ENCODE measurements at regions not wholly inside any gene's neighbourhood (a gene's known extent, or its start where the extent isn't known, plus 50 kb on each side); places are given as distances from the start of the nearest gene placed in this dataset.

GRCh38 chr5:115384587-115385375 is 88.3 kb upstream of the CCDC112 start:
- Histone ChIP-seq H3K79me2 (no peaks in the 10 kb centered on the region), H3K9me3 (ENCODE audit: control insufficient read depth, low read length) (no peaks in the 10 kb centered on the region), H3K36me3 (ENCODE audit: control insufficient read depth, insufficient read depth, low read length) (no peaks in the 10 kb centered on the region), H3K27ac (no peak overlapping the region), H3K9ac (no peak overlapping the region), H2AFZ (no peak overlapping the region), H3K4me2 (ENCODE audit: low read length) (no peak overlapping the region), H3K4me3 (ENCODE audit: low read depth, low read length) (no peak overlapping the region), H3K27me3 (ENCODE audit: control insufficient read depth, insufficient read depth, low read length) (no peaks in the 10 kb centered on the region), H3K4me1 (peaks cover 5% of the 10 kb centered on the region)
- no peak for TF ChIP-seq CTCF (IDR thresholded peaks at IDR 0.05)

- no peak overlapping the region for H3K27ac ChIP-seq
- no peaks in the 10 kb centered on the region for H3K36me3 ChIP-seq (ENCODE audit: control insufficient read depth, insufficient read depth, low read length)
- no peak overlapping the region for H2AFZ ChIP-seq
- no peaks in the 10 kb centered on the region for H3K27me3 ChIP-seq (ENCODE audit: control insufficient read depth, insufficient read depth, low read length)
- H3K9me3 ChIP-seq (ENCODE audit: control insufficient read depth, low read length): no peaks in the 10 kb centered on the region
- H3K79me2 ChIP-seq: no peaks in the 10 kb centered on the region
- H3K4me1 ChIP-seq: peaks cover 5% of the 10 kb centered on the region
- no peak for TF ChIP-seq CTCF (IDR thresholded peaks at IDR 0.05)
- H3K9ac ChIP-seq: no peak overlapping the region
- no peak overlapping the region for H3K4me3 ChIP-seq (ENCODE audit: low read depth, low read length)
- H3K4me2 ChIP-seq (ENCODE audit: low read length): no peak overlapping the region
Measured at GRCh38 chr5:115382989-115383388, 86.5 kb upstream of the CCDC112 start.

GRCh38 chr5:115381911-115382662 is 85.6 kb upstream of the CCDC112 start:
- TF ChIP-seq CTCF (IDR thresholded peaks at IDR 0.05): no peak
- Histone ChIP-seq H3K9me3 (ENCODE audit: control insufficient read depth, low read length) (no peaks in the 10 kb centered on the region), H3K4me2 (ENCODE audit: low read length) (peak overlapping the region; percentile 36), H3K4me1 (peaks cover 5% of the 10 kb centered on the region), H3K36me3 (ENCODE audit: control insufficient read depth, insufficient read depth, low read length) (no peaks in the 10 kb centered on the region), H3K4me3 (ENCODE audit: low read depth, low read length) (no peak overlapping the region), H2AFZ (no peak overlapping the region), H3K27me3 (ENCODE audit: control insufficient read depth, insufficient read depth, low read length) (no peaks in the 10 kb centered on the region), H3K27ac (no peak overlapping the region), H3K9ac (no peak overlapping the region), H3K79me2 (no peaks in the 10 kb centered on the region)

DNA sequence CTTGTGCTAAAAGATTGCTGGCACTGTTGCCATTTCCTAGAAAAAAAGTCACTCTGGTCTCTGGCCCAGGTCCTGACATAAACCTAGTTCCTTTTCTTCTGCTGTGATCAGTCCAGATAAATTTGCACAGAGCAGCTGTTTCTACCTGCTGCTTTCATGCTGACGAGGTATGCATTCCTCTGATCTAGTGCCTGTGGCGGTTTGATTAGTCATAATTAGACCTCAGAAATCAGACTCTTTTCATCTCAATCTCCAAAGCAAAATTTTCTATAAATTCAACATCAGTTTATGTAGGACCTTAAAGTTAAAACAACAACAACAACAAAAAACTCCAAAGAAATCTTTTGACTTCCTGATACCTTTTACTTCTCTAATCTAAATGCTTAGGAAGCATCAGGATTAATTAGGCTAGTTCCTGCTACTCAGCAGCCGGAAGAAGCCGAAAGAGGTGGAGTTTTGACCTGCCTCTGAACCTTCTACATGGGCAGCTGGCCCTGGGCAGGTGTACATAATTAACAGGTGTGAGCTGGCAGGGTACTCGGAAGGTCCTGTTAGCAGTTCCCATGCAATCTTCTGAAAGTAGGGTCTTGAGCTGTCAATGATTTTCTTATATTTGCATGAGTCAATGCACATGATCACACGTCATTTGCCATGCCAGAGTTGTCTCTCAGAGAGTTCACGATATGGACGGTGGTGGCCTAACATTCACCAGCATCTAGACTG is 83.3 kb upstream of the CCDC112 start:
- Histone ChIP-seq H3K4me2 (ENCODE audit: low read length) (peak overlapping the region; percentile 21), H3K9me3 (ENCODE audit: control insufficient read depth, low read length) (no peaks in the 10 kb centered on the region), H2AFZ (no peak overlapping the region), H3K27me3 (ENCODE audit: control insufficient read depth, insufficient read depth, low read length) (no peaks in the 10 kb centered on the region), H3K4me1 (peaks cover 5% of the 10 kb centered on the region), H3K36me3 (ENCODE audit: control insufficient read depth, insufficient read depth, low read length) (no peaks in the 10 kb centered on the region), H3K9ac (no peak overlapping the region), H3K27ac (no peak overlapping the region), H3K79me2 (no peaks in the 10 kb centered on the region), H3K4me3 (ENCODE audit: low read depth, low read length) (no peak overlapping the region)
- no peak for TF ChIP-seq CTCF (IDR thresholded peaks at IDR 0.05)

Measured in parathyroid adenoma (tissue), 2 donors.